Neural cell (in vitro differentiated cells): ENCODE measurements at regions not wholly inside any gene's neighbourhood (a gene's known extent, or its start where the extent isn't known, plus 50 kb on each side); places are given as distances from the start of the nearest gene placed in this dataset.

Experiments used
- H2AFZ ChIP-seq: fragments of 200-600, 300-800 bp; sonication (generic), shearing (Covaris generic); 2 replicates; pipeline ENCODE4 v1.6.0; 2014; ENCODE audit warnings: low read depth, mild to moderate bottlenecking, antibody characterized with exemption, low read length, moderate library complexity
- H3F3A ChIP-seq: fragments of 200-600 bp; shearing (Covaris generic); 2 replicates; pipeline ENCODE4 v1.6.1; 2016; ENCODE audit warnings: mild to moderate bottlenecking, moderate library complexity, mixed read lengths, antibody characterized with exemption, low read length; ENCODE audit not compliant: insufficient read depth, poor library complexity, severe bottlenecking
- H3K27ac ChIP-seq: fragments of 200-600, 300-800 bp; sonication (generic), shearing (Covaris generic); 2 replicates; pipeline ENCODE4 v1.5.1; 2014; ENCODE audit warnings: mild to moderate bottlenecking, low read length, moderate library complexity
- H3K27me3 ChIP-seq: fragments of 300-800, 200-600 bp; sonication (generic), shearing (Covaris generic); 2 replicates; pipeline ENCODE4 v1.6.0; 2014; ENCODE audit warnings: mild to moderate bottlenecking, low read depth, low read length, moderate library complexity; ENCODE audit not compliant: insufficient read depth
- H3K36me3 ChIP-seq: fragments of 300-800, 200-600 bp; sonication (generic), shearing (Covaris generic); 2 replicates; pipeline ENCODE4 v1.5.1; 2014; ENCODE audit warnings: mild to moderate bottlenecking, antibody characterized with exemption, low read length, moderate library complexity; ENCODE audit not compliant: insufficient read depth
- H3K4me2 ChIP-seq: fragments of 300-800, 200-600 bp; sonication (generic), shearing (Covaris generic); 2 replicates; pipeline ENCODE4 v1.6.0; 2014; ENCODE audit warnings: mild to moderate bottlenecking, low read length
- H3K4me3 ChIP-seq: fragments of 300-800, 200-600 bp; sonication (generic), shearing (Covaris generic); 2 replicates; pipeline ENCODE4 v1.5.1; 2014; ENCODE audit warnings: mild to moderate bottlenecking, low read length, moderate library complexity
- H3K79me2 ChIP-seq: fragments of 200-600 bp; shearing (Covaris generic); replicated peaks from 2 replicates; pipeline ENCODE4 v1.6.0; 2014; ENCODE audit warnings: mild to moderate bottlenecking, low read length, moderate library complexity; ENCODE audit not compliant: insufficient read depth
- H3K9ac ChIP-seq: fragments of 300-800, 200-600 bp; sonication (generic), shearing (Covaris generic); 2 replicates; pipeline ENCODE4 v1.6.1; 2016; ENCODE audit warnings: mild to moderate bottlenecking, low read length, mixed read lengths
- H3K9me2 ChIP-seq: fragments of 200-600 bp; shearing (Covaris generic); 2 replicates; pipeline ENCODE4 v1.6.1; 2016; ENCODE audit warnings: mild to moderate bottlenecking, low read length, mixed read lengths; ENCODE audit not compliant: insufficient read depth
- H3K9me3 ChIP-seq: fragments of 200-600, 300-800 bp; sonication (generic), shearing (Covaris generic); 2 replicates; pipeline ENCODE4 v1.6.1; 2016; ENCODE audit warnings: mild to moderate bottlenecking, mixed run types, low read length, moderate library complexity, mixed read lengths
- H4K20me1 ChIP-seq: fragments of 200-600 bp; shearing (Covaris generic); 2 replicates; pipeline ENCODE4 v1.6.1; 2016; ENCODE audit warnings: mild to moderate bottlenecking, mixed run types; ENCODE audit not compliant: insufficient read depth
- EP300 ChIP-seq: fragments of 450-650 bp; conservative IDR thresholded peaks from 2 replicates; pipeline ENCODE4 v1.6.1; 2014; ENCODE audit warnings: antibody characterized with exemption, mild to moderate bottlenecking, moderate library complexity; ENCODE audit not compliant: poor library complexity, severe bottlenecking
- EZH2 ChIP-seq: fragments of 200-600, 300-800 bp; shearing (Covaris generic), sonication (generic); IDR thresholded peaks from 2 replicates; pipeline ENCODE4 v1.6.1; 2014; ENCODE audit warnings: antibody characterized with exemption, low read length, borderline replicate concordance, mild to moderate bottlenecking; ENCODE audit not compliant: insufficient read depth, poor library complexity, severe bottlenecking
- MXI1 ChIP-seq: fragments of 450-650 bp; conservative IDR thresholded peaks from 2 replicates; pipeline ENCODE4 v1.6.1; 2014; ENCODE audit warnings: antibody characterized with exemption, mild to moderate bottlenecking; ENCODE audit not compliant: poor library complexity, severe bottlenecking
- POLR2AphosphoS5 ChIP-seq: IDR thresholded peaks from 2 replicates; pipeline ENCODE4 v1.6.1; 2012
- RAD21 ChIP-seq: fragments of 450-650 bp; conservative IDR thresholded peaks from 2 replicates; pipeline ENCODE4 v1.6.1; 2014; ENCODE audit warnings: antibody characterized with exemption, mild to moderate bottlenecking, moderate library complexity
- REST ChIP-seq: IDR thresholded peaks from 2 replicates; pipeline ENCODE4 v1.6.1; 2012; ENCODE audit warnings: borderline replicate concordance
- SMC3 ChIP-seq: fragments of 450-650 bp; conservative IDR thresholded peaks from 2 replicates; pipeline ENCODE4 v1.6.1; 2014; ENCODE audit warnings: antibody characterized with exemption, mild to moderate bottlenecking, moderate library complexity; ENCODE audit not compliant: poor library complexity
- TAF1 ChIP-seq: IDR thresholded peaks from 2 replicates; pipeline ENCODE4 v1.6.1; 2012; ENCODE audit warnings: low read depth
- TF ChIP-seq, protein P1 (sequence below): fragments of 450-650 bp; IDR thresholded peaks from 2 replicates; pipeline ENCODE4 v1.5.1; 2014; ENCODE audit warnings: antibody characterized with exemption, mild to moderate bottlenecking, moderate library complexity; ENCODE audit not compliant: poor library complexity, severe bottlenecking

DNA sequence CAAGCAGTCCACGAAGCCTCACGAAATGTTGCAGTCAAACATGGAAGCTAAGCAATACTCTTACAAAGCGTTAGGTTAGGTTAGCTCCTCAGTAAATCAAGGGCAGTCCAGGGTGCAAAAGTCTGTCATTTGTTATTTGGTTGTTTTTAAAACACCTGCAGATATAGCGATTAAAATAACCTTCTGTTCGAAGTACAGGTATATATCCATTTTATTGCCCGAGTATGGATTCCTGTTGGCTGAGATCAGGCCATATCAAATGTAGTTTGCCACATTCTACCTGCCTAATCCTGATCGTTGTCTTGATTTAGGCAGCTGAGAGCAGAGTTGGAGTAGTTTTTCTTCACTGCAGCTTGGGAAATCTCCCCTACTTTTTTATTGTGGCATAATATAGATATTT, 99.5 kb upstream of the EPB41L3 start:
- Histone ChIP-seq H3K4me3 (no peak overlapping the region), H3K36me3 (no peaks in the 10 kb centered on the region), H3K79me2 (no peaks in the 10 kb centered on the region), H3K9me2 (no peaks in the 10 kb centered on the region), H2AFZ (no peak overlapping the region), H3K27me3 (no peaks in the 10 kb centered on the region), H4K20me1 (no peaks in the 10 kb centered on the region), H3K9ac (no peak overlapping the region), H3F3A (no peaks in the 10 kb centered on the region), H3K9me3 (no peaks in the 10 kb centered on the region), H3K27ac (no peak overlapping the region), H3K4me2 (no peak overlapping the region)
- TF ChIP-seq SMC3 (no peak), MXI1 (no peak), EP300 (no peak), RAD21 (no peak)

DNA sequence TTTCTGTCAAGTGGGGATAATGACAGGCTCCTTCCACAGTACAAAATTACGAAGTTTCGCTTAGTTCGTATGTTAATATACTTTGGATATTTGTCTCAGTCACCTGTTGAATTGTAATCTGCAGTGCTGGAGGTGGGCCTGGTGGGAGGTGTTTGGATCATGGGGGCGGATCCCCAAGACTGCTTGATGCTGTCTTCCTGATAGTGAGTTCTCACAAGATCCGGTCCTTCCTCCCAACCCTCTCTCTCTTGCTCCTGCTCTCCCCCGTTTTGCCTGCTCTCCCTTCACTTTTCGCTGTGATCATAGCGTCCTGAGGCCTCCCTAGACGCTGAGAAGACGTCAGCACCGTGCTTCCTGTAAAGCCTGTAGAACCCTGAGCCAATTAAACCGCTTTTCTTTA, 97.1 kb upstream of the EPB41L3 start:
- H3F3A ChIP-seq, result no peaks in the 10 kb centered on the region
- no peaks in the 10 kb centered on the region for H3K9me3 ChIP-seq
- H3K9me2 ChIP-seq, result no peaks in the 10 kb centered on the region
- no peaks in the 10 kb centered on the region for H4K20me1 ChIP-seq
- H2AFZ ChIP-seq, result no peak overlapping the region
- H3K79me2 ChIP-seq, result no peaks in the 10 kb centered on the region
- no peak overlapping the region for H3K4me2 ChIP-seq
- H3K27ac ChIP-seq, result no peak overlapping the region
- TF ChIP-seq POLR2AphosphoS5 (no peak), EZH2 (no peak), MXI1 (no peak), EP300 (no peak), SMC3 (no peak), TAF1 (no peak), RAD21 (no peak), REST (no peak)
- TF ChIP-seq, protein P1, sequence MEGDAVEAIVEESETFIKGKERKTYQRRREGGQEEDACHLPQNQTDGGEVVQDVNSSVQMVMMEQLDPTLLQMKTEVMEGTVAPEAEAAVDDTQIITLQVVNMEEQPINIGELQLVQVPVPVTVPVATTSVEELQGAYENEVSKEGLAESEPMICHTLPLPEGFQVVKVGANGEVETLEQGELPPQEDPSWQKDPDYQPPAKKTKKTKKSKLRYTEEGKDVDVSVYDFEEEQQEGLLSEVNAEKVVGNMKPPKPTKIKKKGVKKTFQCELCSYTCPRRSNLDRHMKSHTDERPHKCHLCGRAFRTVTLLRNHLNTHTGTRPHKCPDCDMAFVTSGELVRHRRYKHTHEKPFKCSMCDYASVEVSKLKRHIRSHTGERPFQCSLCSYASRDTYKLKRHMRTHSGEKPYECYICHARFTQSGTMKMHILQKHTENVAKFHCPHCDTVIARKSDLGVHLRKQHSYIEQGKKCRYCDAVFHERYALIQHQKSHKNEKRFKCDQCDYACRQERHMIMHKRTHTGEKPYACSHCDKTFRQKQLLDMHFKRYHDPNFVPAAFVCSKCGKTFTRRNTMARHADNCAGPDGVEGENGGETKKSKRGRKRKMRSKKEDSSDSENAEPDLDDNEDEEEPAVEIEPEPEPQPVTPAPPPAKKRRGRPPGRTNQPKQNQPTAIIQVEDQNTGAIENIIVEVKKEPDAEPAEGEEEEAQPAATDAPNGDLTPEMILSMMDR, result no peak
- no peak overlapping the region for H3K4me3 ChIP-seq
- H3K36me3 ChIP-seq, result no peaks in the 10 kb centered on the region
- no peak overlapping the region for H3K9ac ChIP-seq
- no peaks in the 10 kb centered on the region for H3K27me3 ChIP-seq

GRCh38 chr18:5639131-5639530, 95.3 kb upstream of the EPB41L3 start:
- TF ChIP-seq POLR2AphosphoS5, result no peak
- TF ChIP-seq EZH2, result no peak
- TF ChIP-seq RAD21, result no peak
- no peak for TF ChIP-seq MXI1

More at GRCh38 chr18:5639131-5639530, 95.3 kb upstream of the EPB41L3 start:
- H3K27ac ChIP-seq, result no peak overlapping the region
- H3K9me3 ChIP-seq, result no peaks in the 10 kb centered on the region
- H3K4me2 ChIP-seq, result no peak overlapping the region
- H3K9me2 ChIP-seq, result no peaks in the 10 kb centered on the region
- H3K79me2 ChIP-seq, result no peaks in the 10 kb centered on the region
- no peaks in the 10 kb centered on the region for H3F3A ChIP-seq
- no peaks in the 10 kb centered on the region for H4K20me1 ChIP-seq
- H2AFZ ChIP-seq, result no peak overlapping the region
- H3K36me3 ChIP-seq, result no peaks in the 10 kb centered on the region
- no peak overlapping the region for H3K4me3 ChIP-seq
- H3K27me3 ChIP-seq, result no peaks in the 10 kb centered on the region
- no peak overlapping the region for H3K9ac ChIP-seq
